Effector CD8-positive, alpha-beta T cell (primary cell): ENCODE measurements at regions not wholly inside any gene's neighbourhood (a gene's known extent, or its start where the extent isn't known, plus 50 kb on each side); places are given as distances from the start of the nearest gene placed in this dataset.
"Not testable (repeated sequence)": the region's sequence is repeated elsewhere in the genome, so short reads cannot be mapped to it uniquely, and the experiment has no call there.

Experiments
- DNase-seq: peaks from one replicate; lab custom pipeline; 2025; lab: John Stamatoyannopoulos, UW

DNA sequence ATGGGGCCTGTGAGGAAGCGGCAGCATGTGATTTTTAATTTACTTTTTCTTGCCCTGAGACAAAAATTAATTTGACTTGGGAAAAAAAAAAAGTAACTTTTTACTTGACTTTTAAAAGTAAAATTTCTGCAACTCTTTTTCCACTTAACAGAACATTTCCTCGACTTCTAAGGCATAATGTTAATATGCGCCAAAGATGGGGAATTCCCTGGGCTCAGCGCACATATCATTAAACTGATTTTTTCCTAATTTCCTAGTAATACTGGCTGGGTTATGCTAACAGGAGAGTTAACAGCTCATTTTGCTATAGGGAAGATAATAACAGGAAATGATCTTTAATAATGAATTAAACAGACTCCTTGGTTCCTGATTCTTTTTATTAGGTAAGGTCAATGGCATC is 120.6 kb upstream of the CDH5 start:
- DNase-seq, result no peak

- no peak for DNase-seq
Observed at GRCh38 chr16:66245072-66245471, 121.4 kb upstream of the CDH5 start.

- no peak for DNase-seq
Observed at GRCh38 chr16:66242672-66243071, 123.8 kb upstream of the CDH5 start.

DNA sequence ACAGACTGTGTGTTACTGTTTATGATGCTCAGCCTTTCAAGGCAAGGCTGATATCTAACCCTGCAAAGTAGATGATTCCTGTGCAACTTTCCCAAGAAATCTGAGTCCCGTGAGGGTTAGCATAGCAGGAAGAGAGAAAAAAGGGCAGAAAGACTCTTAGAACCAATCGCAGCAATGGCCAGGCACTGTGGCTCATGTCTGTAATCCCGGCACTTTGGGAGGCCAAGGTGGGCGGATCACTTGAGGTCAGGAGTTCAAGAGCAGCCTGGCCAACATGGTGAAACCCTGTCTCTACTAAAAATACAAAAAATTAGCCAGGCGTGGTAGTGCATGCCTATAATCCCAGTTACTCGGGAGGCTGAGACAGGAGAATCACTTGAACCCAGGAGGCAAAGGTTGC is 124.3 kb upstream of the CDH5 start:
- DNase-seq, result not testable (repeated sequence)

GRCh38 chr16:66240631-66241395 is 125.7 kb upstream of the CDH5 start:
- no peak for DNase-seq

GRCh38 chr16:66240088-66240487 is 126.4 kb upstream of the CDH5 start:
- no peak for DNase-seq

DNA sequence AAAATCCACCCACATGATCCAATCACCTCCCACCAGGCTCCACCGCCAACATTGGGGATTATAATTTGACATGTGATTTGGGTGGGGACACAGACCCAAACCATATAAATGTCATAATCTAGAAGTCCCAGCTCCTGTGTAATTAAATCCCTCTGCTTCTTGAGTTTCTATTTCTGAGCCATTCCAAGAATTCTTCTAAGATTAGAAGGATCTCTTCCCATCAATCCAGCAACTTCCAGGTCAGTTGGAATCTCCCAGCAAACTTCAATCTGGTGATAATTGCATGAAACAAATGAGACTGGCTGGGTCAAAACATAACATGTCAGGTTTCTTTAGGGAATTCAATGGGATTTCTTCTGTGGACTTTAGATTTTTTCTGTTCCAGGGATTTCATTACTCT is 127.8 kb upstream of the CDH5 start:
- no peak for DNase-seq

DNA sequence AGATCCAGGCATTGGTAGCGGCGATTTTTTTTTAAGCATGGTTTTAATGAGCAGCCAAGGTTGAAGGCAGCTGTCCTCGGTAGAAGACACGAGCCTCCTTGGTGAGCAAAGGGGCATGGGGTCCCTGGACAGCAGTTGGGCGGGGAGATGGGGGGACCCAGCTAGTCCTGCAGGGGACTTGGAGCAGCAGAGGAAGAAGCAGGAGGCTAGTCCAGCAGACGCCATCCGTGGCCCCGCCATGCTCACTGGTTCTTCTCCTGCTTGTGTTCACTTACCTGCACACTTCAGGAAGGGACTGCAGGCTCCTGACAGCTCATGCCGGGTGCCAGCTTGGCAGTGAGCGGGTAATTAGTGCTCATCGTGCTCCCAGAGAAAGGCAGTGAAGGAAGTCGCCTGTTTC is 130.2 kb upstream of the CDH5 start:
- DNase-seq, result no peak

- no peak for DNase-seq
Observed at GRCh38 chr16:66231452-66232160, 134.9 kb upstream of the CDH5 start.

DNA sequence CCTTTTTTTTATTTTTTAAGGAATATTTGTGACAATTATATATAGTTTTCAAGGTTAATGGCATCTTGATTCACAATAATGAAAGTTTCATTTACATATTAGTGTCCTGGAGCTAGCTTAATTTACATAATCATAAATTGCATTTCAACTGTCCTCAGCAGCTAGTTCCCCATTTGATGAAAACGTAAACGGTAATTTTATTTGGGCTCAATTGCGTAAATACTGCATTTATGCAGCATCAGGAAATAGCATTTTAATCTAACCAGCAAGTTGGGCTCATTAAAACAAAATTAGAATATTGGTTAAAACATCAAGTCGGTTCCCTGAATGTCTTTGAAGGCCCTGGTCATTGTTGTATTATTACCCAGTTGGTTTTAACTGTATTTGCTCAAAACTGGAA is 136.8 kb upstream of the CDH5 start:
- no peak for DNase-seq

GRCh38 chr16:66228792-66229191 is 137.7 kb upstream of the CDH5 start:
- no peak for DNase-seq

GRCh38 chr16:66227766-66228530 is 138.5 kb upstream of the CDH5 start:
- DNase-seq, result no peak

DNA sequence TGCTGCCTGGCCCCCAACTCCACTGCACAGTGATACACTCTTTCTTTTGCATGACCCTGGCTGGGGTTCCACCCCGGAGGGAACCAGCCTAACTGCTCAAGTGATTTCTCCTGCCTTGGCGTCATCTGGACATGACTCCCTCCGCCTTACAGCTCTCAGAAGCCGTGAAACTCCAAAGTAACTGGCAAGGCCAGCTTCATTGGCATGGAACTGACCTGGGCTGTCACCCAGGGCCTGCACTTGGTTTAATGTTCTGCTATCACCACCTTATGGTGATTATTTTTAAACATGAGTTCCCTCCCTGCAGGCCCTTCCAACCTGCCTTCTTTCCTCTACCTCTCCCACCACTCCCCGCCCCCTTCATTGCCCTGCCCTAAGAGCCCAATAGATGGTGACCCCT is 139.7 kb upstream of the CDH5 start:
- no peak for DNase-seq

GRCh38 chr16:66225696-66226095 is 140.8 kb upstream of the CDH5 start:
- no peak for DNase-seq

DNA sequence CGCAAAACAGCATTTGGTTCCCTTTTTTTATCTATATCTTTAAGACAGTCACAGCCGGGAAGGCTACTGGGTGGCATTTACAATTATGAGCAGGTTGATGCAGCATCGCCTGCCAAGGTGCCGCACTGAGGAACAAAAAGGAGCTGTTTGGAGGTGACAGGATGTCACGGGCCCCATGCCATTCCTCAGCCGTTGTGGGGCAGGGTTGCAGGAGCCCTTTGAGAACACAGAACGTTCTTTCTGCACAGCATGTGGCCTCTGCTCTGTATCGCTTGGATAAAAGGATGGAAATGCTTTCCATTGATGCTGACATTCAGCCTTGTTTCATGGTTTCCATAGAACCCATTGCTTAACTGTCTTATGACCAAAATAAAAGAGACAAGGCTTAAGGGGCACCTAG is 141.9 kb upstream of the CDH5 start:
- no peak for DNase-seq

- no peak for DNase-seq
Observed at GRCh38 chr16:66224186-66224585, 142.3 kb upstream of the CDH5 start.

DNA sequence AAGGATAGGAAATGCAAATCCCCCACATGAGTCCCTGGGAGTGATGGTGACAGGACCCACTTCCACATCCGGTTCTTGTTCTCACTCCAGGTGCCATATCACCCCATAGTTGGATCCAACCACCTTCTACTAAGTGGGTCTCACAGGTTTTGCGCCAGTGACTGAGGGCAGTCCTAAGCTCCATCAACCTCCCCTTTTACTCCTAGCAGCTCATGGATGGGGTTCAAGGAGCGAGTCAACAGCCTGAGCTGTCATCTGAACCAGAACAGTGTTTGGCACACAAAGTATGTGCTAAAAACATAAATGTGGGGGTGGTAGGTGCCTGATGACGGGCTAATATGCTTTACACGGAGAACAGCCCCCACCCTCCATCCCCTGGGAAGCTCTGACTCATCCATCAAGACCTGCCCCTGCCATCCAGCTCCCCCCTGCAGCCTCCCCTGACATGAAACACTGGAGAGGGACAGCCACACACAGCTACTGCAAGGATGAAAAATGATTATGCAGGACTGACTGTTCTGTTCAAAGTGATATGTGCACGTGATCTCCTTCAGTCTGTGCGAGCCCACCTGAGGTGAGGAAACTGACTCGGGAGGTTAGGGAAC is 143.2 kb upstream of the CDH5 start:
- no peak for DNase-seq

- DNase-seq, result no peak
Observed at GRCh38 chr16:66222756-66223155, 143.7 kb upstream of the CDH5 start.

GRCh38 chr16:66220702-66221101 is 145.8 kb upstream of the CDH5 start:
- no peak for DNase-seq

DNA sequence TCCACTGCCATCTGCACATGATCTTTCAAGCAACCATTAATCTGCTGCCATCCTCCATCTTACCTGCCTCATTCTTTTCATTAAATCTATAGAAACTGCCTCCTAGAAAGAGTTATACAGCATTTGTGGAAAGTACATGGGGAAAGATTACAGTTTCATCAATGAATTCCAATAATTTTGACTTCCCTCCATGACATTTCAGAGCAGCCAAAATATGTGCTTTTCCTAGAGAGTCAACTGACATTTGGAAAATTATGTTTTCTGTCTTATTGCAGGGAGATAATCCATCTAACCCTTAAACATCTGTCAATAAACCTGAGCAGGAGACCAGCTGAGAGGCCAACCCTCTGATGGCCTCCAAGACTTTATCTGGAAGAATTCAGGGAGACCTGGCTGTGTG is 147.0 kb upstream of the CDH5 start:
- no peak for DNase-seq

DNA sequence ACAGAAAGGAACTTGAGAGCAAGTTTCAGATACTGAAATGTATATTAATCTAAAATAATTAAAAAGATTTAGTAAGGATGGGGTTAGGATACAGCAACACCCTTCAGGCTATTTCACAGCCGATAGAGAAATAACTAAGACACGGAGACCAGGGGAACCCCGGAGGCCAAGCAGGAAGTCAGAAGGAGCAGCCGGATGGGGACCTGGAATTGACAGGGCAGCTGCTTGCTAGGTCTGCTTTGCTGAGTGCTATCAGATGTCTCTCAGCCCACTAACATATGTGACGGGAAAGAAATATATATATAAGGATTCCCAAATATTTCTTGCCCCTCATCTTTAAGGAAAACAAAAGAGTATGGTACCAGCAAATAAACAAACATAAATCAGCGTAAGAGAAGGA is 154.1 kb upstream of the CDH5 start:
- no peak for DNase-seq

DNA sequence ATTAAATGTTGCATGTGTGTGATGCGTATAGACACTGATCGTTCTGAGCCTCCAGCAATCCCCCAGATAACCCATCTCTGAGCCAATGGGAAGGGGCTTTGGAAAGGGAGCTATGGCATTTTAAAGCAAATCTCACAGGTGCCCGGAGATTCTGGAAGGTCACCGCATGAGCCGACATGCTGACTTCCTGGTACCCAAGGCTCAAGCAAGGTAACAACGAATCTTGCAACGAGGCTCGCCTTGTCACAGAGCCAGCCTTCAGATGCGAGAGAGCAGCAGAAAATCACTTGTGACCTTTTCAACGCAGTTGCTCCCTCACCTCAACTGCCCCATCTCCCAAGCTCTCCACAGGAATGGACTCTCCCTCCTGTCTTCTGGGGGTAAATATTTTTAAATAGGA is 154.8 kb upstream of the CDH5 start:
- no peak for DNase-seq

GRCh38 chr16:66207883-66208265 is 158.6 kb upstream of the CDH5 start:
- DNase-seq, result no peak
